ENCODE measurements at regions not wholly inside any gene's neighbourhood (a gene's known extent, or its start where the extent isn't known, plus 50 kb on each side); places are given as distances from the start of the nearest gene placed in this dataset.
"Not testable (repeated sequence)": the region's sequence is repeated elsewhere in the genome, so short reads cannot be mapped to it uniquely, and the experiment has no call there.

DNA sequence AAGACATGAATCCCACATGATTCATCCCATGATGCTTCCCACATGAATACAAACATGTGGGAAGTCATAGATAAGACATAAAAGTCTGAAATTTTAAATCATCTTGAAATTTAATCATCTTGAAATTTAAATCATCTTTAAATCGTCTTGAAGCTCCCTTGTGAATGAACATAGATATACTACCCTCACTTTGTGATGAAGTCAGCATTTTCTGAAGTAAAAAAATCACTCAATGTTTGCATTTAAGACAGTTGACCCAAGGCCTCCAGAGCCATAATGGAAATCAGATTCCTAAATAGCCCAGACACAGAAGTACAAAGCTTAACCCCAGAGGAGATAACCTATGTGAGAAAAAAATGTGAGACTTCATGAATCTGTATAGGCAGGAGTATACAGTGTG, 279.4 kb downstream of the ZBBX start:
- DNase-seq: no peak

DNA sequence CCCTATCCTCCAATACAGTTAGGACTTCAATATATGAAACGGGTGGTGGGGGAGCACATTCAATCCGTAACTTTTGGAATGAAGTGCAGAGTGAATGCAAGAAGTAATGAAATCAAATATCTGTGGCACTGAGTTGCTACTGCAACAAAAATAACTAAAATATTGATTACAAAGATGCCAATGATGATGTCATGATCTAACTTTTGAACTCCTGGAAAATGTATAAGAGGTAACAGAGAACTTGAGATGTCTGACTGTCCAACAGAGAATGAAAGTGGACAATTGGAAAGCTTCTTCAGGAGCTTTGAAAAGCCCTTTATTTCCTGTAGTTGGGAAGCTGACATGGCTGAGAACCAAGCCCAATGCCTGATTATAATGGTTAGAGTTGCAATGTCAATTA, 279.9 kb downstream of the ZBBX start:
- no peak for DNase-seq

DNA sequence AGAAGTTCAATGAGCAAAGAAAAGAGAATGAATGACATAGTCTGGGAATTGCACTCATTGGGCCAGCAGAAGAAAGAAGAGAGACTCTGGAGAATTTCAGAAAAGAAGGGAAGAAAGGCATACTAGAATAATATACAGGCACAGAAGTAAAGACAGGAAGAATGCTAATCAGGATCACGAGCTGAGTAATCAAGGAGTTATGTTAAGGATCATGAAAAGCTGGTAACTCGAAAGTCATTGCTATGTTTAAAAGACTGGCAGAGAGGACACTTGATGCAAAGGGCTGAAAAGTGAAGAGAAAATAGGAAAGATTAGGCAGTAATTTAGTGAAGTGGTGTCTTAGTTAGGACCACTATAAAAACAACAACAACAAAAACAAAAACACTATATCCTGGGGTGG, 284.1 kb downstream of the ZBBX start:
- no peak for DNase-seq

DNA sequence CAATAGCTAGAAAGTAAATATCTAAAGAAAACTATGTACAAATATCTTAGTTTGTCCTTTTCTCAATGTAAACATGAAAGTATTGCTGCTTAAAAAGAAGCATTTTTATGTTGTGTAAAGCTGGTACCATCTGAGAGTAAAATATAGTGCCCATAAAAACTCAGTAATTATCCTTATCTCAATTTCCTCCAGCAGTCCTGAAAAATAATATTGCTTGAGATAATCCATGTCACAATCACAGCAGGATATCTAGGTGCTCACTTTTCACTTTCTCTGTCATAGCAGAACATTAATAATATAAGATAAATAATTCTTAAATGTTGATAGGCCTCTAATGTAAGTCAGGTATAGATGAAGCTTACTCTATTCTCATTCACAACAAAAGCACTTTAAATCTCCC, 285.5 kb downstream of the ZBBX start:
- DNase-seq: no peak

DNA sequence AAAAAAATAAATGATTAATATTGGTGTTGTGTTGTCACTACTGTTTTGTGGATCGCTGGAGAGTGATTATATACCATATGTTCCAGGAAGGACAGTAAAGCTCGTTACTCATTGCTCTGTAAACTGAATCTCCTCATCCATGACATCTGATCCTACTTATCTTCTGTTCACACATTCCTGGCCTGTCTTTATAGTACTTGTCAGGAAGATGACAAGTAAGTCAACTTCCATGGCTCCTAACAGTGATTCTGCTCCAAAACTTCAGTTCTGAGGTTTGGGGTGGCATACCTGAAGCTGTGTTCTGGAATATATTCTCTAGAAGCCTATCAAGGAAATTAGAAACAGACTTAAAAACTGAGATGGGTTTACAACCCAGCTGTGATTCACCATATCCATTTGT, 288.9 kb downstream of the ZBBX start:
- DNase-seq: no peak

DNA sequence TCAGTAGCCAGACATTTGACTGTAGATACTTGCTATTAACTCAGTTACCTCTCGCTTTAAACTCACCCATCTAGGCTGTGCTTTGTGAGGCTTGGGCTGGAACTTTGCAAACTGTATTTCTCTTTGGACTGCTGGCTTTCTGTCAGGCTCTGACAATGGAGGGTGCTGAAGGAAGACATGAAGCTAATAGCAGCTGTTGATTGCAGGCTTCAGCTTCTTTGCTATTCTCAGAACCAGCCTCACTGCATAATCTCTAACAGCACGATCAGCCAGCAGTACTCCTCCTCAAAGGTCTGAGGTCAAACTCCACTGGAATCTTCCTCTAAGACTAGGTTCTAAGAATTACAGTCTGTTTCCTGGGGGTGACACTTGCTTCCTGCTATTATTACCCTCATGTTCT, 295.6 kb downstream of the ZBBX start:
- no peak for DNase-seq

DNA sequence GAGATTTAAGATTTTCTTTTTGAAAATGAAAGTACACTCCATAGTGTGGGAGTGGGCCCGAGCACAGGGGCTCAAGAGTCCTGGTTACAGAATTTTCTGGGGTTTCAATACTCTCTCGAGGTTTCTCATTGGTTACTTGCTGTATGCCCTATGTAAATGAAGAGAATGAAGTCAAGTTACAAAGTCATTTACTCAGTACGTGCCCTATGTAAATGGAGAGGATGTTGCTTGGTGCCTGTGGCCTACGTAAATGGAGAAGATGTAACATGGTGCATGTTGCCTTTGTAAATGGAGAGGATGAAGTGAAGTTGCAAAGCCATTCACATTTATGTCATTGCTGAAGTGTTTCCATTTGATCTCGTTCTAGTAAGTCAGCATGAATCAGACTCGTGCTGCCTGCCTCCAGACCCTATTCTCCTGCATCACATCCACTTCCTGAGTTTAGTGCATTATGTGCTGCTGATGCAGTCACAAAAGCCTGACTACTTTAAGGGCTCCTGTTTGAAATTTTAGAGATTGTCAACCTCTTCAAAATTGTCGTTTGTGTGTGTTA, 302.0 kb downstream of the ZBBX start:
- DNase-seq: no peak

DNA sequence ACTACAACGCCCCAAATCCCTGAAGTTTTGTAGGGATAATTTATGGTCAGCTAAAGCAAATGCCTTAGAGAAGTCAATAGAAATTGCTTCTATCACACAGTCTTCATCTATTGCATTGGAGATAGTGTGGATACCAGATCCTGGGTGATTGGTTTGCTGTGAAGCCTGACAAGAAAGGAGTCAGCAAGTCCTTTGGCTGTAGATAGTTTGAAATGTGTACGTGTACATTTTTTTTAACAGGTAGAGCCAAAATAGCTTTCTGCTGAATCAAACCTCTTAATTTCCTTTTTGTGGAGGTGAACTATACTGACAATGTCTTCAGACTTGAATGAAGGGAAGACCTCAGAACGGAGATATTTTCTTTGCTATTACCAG, 312.3 kb downstream of the ZBBX start:
- DNase-seq: no peak

DNA sequence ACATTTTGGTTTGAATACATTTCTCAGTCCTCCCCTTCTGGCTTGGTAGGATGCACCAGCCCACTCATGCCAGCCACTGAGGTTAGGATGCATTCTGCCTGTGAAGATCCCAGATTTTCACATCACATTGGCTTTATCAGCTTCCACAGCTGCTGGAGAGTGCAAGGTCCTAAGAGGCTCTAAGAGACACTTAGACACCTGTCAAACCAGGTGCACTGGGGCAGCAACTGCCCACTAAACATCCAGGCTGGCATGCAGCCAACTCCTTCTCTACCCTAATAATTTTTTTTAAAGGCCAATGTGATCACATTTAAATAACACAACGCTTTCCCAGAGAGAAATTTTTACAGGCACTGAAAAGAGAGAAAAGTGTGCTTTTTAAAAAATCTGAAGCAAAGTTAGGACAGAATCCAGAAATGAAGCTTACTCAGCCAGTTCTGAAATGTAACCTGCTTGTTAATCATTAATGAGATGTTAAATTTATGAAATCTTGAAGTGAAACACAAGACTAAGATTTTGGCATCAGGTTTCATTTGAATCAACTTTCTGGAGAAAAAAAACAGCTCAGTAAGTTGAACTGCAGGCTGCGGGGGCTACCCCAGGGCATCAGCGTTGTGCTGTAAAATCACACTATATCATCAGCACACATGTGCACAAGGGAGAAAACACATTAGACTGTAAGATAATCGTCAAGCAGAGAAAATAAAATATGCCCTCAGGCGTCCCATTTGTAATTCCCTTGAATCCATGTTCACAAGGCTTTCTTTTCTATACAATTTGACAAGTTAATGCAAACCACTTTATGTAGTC, 312.9 kb downstream of the ZBBX start:
- DNase-seq: no peak

DNA sequence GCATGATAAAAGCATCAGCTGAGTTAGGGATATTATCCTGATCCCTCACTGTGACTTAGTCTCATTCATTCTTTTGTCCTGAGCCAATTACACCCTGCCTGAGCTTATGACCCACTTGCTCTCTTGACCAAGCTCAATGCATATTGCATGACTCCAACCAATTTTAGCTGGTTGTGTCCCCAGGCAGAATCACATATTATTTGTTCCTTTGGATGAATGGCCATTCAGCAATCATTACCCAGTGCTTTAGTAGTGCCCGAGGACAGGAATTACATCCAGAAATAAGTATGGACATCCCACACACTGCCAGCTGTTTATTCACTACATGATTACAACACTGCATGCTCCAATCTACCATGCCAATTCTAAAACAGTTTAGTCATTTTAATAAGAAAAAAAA, 322.5 kb downstream of the ZBBX start:
- DNase-seq: no peak

DNA sequence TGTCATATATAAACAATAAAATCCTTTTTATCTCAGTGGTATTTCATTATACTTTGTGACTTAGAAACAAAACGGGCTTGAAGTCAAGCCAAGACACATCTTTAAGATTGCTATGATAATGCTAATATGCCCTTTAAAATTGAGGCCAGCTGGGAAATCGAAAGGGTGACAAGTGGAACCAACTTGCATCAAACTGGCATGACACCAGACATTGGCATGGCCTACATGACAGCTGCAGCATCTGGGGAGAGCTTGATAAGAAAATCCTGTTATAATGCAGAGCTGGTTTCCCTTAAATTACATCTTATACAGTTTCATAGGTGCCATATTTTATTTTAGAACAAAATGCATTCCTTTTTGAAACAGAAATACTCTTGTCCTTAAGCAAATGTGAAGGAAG, 325.2 kb downstream of the ZBBX start:
- DNase-seq: no peak

DNA sequence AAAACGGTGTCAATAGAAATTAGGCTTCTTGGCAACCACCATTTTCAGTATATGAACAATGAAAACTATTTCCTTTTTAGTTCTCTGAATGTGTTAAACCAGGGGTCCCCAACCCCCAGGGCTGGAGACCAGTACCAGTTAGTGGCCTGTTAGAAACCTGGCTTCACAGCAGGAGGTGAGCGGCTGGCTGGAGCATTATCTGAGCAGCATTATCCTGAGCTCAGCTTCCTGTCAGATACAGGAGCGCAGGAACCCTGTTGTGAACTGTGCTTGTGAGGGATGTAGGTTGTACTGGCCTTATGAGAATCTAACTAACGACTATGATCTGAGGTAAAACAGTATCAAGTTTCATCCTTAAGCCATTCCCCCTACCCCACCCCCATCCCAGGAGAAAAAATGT, 328.7 kb downstream of the ZBBX start:
- DNase-seq: no peak

DNA sequence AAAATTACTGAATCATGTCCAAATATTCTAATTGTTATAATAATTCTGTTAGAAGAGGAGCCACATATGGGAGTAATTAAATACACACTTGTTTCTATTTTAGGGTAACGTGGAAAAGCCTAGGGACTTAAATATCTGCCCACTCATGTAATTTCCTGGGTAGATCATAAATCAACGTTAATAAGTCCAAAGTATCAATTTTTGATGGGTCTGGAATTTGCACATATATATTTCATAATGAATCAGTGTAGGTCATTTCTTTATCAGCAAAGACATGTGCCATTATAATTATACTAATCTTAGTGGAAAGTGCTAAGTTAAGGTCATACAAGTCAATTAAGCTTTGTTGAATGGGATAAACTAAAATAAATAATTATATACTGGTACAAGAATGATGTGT, 346.2 kb downstream of the ZBBX start:
- no peak for DNase-seq

DNA sequence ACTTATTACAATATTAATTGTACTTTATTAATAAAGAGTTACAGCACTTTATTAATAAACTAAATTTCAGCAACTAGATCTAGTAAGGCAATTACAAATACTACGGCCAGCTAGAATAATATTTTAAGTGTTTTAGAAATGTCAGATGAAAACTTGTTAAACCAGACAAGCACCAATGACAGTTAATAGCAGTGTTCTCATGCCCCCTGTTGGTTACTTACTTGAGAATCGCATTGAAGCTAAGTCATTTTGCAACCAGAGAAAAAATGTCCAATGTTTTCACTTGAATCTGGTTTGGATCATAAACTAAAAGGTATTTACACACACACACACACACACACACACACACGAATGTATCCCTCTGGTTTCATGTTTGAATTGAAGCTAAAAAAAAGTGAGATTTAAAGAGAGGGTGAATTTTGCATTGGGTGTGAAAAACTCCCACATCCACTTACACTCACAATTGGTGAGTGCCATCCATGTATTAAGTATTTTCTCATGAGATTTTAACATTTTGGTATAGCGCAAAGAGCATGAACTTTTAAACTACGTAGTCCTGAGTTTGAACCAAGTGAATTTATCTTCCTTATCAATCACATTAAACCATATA, 347.7 kb downstream of the ZBBX start:
- peak; percentile 35 for DNase-seq

DNA sequence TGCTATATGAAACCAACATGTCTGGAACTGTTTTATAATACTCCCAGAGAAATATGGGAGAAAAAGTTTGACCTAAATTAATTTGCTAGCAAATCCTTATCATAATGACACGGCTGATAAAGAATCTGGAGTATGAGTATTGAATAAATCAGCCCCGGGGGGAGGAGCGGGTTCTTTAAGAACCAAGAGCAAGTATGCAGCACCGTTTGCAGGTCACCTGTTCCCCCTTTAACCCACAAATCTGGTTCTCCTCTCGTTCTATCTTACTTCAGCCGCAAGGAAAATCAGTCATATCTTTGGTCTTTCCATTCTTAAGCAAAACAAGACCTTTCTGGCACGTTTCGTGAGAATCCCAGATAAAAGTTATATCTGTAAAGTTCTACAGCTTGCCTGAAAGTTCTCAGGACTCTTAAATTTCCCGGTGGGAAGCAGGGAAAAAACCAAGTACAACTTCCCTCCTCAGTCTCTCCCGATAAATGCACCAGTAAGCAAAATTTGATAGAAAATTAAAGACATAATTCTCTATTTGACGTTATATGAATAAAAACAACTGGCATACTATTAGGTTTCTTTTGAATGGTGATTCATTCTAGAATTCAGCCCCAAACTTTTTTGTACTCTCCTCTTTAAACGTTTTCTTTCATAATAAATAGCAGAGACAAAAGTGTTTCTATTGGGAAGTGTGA, 348.6 kb downstream of the ZBBX start:
- DNase-seq: no peak

DNA sequence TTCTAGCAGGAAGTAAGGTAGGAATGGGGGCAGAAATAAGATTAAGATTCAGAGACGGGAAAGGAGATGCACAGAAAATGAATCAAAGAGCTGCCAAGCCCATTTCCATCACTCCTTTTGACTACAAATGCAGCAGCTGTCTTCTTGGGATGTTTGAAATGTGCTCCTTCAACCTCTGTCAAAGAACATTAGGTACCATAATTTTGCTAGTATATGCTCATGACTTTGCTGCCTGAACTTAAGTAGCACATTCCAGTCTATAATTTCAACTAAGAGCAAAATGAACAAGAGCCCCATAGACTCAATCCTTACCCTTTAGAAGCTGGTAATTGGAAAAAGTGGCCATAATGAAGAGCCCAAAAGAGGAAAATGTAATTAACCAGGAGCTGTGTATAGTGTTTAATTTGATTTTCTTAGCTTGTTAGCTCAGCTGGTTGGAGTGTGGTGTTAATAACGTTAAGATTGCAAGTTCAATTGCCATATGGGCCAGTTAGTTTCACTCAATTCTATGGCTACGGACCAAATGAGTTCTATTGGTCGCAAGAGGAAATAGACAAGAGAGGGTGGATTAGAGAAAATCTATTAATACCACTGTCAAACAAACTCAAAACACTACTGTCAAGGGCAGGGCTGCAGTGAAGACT, 349.9 kb downstream of the ZBBX start:
- DNase-seq: no peak

DNA sequence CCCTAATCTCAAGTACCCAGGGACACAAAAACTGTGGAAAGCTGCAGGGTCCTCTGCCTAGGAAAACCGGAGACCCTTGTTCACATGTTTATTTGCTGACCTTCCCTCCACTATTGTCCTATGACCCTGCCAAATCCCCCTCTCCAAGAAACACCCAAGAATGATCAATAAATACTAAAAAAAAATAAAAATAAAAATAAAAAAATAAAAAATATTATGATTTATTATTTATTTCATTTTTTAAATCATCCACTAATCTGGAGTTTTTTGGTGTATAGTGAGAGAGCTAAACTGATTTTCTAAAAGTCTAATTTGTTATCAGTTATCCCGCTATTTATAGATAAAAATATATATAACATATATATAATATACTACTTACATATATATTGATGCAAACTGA, 360.6 kb downstream of the ZBBX start:
- DNase-seq: not testable (repeated sequence)

DNA sequence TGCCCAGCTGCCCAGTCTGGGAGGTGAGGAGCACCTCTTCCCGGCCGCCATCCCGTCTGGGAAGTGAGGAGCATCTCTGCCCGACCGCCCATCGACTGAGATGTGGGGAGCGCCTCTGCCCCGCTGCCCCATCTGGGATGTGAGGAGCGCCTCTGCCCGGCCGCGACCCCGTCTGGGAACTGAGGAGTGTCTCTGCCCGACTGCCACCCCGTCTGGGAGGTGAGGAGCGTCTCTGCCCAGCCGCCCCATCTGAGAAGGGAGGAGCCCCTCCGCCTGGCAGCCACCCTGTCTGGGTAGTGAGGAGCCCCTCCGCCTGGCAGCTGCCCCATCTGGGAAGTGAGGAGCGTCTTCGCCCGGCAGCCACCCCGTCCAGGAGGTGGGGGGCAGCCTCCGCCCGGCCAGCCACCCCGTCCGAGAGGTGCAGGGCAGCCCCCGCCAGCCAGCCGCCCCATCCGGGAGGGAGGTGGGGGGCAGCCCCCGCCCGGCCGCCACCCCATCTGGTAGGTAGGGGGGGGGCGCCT, 361.4 kb downstream of the ZBBX start:
- DNase-seq: not testable (repeated sequence)

DNA sequence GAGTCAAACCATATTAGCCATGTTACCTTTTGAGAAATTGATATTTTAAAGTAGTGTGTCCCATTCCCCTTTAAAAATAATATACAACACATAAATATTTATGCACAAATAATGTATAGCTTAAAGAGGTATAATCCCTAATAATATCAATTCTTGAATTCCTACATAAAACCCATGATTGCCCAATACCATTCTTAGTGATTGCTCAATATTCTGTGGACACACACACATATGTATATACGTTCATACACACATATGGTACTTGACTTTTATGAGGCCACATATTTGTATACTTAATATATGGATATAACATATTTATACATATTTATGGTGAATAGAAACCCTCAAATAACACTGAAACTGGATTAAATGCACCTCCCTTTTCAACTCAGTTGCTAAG, 367.4 kb downstream of the ZBBX start:
- DNase-seq: no peak

DNA sequence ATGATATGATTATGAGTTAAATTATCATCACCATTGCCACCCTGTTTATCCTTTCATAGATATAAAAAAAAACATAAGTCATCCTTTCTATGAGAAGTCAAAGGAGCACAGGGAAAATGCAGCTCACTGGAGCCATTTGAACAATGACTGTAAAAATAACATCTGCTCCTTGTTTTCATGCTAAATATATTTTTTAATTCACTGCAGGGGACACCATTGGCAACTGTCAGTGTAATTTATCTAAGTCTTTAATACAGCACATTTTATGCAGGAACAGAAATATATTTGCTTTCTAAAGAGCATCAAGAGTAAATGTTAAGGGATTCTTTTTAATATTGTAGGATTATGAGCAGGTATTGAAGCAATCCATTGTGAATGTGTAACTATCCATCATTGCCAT, 371.3 kb downstream of the ZBBX start:
- no peak for DNase-seq

DNA sequence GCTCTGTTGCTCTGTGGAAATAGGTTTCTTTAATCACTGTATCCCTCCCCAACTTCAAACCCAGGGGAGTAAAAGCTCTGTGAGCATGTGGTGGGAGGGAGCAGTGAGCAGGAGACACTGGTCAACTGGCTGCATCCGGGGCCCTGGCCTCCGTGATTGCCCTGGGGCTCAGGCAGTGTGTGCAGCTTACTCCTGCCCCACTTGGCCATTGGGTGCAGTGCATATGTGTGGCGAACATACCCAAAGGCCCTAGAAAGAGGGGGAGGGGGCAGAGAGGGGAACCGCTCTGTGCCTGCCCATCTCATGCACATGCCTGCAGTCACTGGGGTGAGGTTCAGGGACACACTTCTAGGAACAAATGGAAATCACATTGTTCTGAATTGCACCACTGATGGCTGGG, 378.7 kb downstream of the ZBBX start:
- no peak for DNase-seq

DNA sequence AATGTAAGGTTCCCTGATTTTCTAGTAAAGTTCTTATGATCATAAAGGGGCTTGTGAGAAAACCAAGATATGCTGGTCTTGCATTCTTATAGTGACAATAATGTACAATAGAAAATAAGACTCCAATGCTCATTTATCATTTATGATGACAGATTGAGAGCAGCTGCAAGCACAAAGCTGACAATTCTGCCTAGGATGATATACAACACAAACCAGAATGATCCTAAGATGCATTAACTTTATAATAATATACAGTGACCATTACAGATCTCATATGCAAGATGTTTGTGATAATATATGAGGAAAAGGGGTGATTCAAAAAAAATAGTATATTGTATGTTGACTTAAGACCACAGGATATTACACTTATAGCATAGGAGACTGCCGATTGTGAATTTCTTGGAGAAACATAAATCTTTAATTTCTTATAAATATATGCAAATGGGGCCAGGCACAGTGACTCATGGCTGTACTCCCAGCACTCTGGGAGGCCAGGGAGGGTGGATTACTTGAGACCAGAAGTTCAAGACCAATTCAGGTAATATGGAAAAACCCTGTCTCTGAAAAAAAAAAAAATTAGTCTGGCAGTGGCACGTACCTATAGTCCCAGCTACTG, 387.0 kb downstream of the ZBBX start:
- no peak for DNase-seq

DNA sequence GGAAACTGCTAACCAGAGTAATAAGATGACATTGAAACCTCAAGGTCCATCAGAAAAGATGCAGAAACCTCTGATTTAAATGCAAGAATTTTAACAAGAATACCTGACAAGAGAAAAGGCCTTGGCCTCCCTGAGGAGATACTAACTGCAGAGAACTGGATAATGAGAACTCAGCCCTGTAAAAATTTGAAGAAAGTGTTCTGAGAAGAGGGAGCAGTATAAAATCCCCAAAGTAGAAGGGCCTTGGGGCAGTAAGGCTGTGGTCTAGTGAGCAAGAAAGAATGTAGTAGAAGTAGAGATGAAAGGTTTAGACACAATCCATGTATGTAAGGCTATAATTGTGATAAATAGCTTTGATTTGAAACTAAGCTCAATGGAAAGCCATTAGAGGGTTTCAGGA, 394.1 kb downstream of the ZBBX start:
- DNase-seq: no peak
